K562 (cell line): ENCODE measurements at regions not wholly inside any gene's neighbourhood (a gene's known extent, or its start where the extent isn't known, plus 50 kb on each side); places are given as distances from the start of the nearest gene placed in this dataset.

ENCODE experiments used
- ATAC-seq: fragments of 200-7000 bp; cut with Tn5 transposase; 3 replicates; pipeline ENCODE4 v1.9.1; 2020; ENCODE audit warnings: moderate library complexity
- BruUV-seq: library from RNA; stranded (reverse); fragments of 400-500 nt; replicated peaks from 2 replicates; lab custom pipeline; 2021; lab: Mats Ljungman, UMichigan
- CTCF ChIA-PET: fragments of 300-600 bp; formaldehyde crosslinking; extraction: SDS; loops from one replicate; lab custom pipeline; 2021; ENCODE audit warnings: low intra/inter-chr PET ratio; lab: Yijun Ruan, JAX
- POLR2A ChIA-PET: fragments of 300-600, 350-650 bp; sonication (Branson Sonifier 250); formaldehyde crosslinking; extraction: SDS; loops from one replicate; lab custom pipeline; 2021; ENCODE audit warnings: antibody characterized with exemption, inconsistent platforms; lab: Yijun Ruan, JAX
- DNase-seq, 4 experiments: peaks; one replicate each; pipeline versions ENCODE4 v3.0.0 to v3.0.0-alpha.2; 2011 to 2018; ENCODE audit warnings: low spot score in 3 of 4, mixed read lengths in 3 of 4; ENCODE audit errors: extremely low read depth in 1 of 4
- FAIRE-seq: peaks from 2 replicates; lab custom pipeline; 2011; peaks lifted over from hg19 to GRCh38; lab: Jason Lieb, UNC
- H2AFZ ChIP-seq: 2 replicates; pipeline ENCODE4 v1.6.0; 2011; ENCODE audit warnings: low read depth, low read length, control low read depth, inconsistent platforms
- H3K27ac ChIP-seq: fragments of 200-600 bp; 3 replicates; pipeline ENCODE4 v1.8.0; 2011; ENCODE audit warnings: low read depth, mild to moderate bottlenecking, control low read depth, inconsistent platforms, low read length, moderate library complexity, mixed read lengths; ENCODE audit errors: extremely low read depth
- H3K27me3 ChIP-seq, 2 experiments: fragments of 300-600 bp in 1 of 2; 2 replicates in 1 of 2; 3 replicates in 1 of 2; pipeline versions ENCODE4 v1.6.0 to v1.8.0; 2011; ENCODE audit warnings: inconsistent platforms in 2 of 2, low read length in 2 of 2, mild to moderate bottlenecking in 1 of 2, mixed read lengths in 1 of 2, moderate library complexity in 1 of 2; ENCODE audit not compliant: control insufficient read depth in 2 of 2, insufficient read depth in 2 of 2
- H3K36me3 ChIP-seq: fragments of 300-600 bp; 3 replicates; pipeline ENCODE4 v1.8.0; 2011; ENCODE audit warnings: mild to moderate bottlenecking, low read length, inconsistent platforms; ENCODE audit not compliant: control insufficient read depth, insufficient read depth
- H3K4me1 ChIP-seq, 2 experiments: fragments of 200-600 bp in 1 of 2; replicated peaks in 1 of 2; 2 replicates in 1 of 2; 3 replicates in 1 of 2; pipeline versions ENCODE4 v1.5.1 to v1.8.0; 2011; ENCODE audit warnings: inconsistent platforms in 2 of 2, low read length in 2 of 2, mild to moderate bottlenecking in 1 of 2, mixed read lengths in 1 of 2, moderate library complexity in 1 of 2; ENCODE audit not compliant: control insufficient read depth in 2 of 2, insufficient read depth in 2 of 2
- H3K4me2 ChIP-seq: 2 replicates; pipeline ENCODE4 v1.6.1; 2011; ENCODE audit warnings: low read length, control low read depth, inconsistent platforms, mixed read lengths; ENCODE audit not compliant: insufficient read depth
- H3K4me3 ChIP-seq: fragments of 200-600 bp; sonication (generic), shearing (Covaris generic); 2 replicates; pipeline ENCODE4 v1.5.1; 2016; ENCODE audit warnings: control low read depth, inconsistent platforms
- H3K79me2 ChIP-seq: fragments of 200-600 bp; 3 replicates; pipeline ENCODE4 v1.8.0; 2011; ENCODE audit warnings: low read length, inconsistent platforms; ENCODE audit not compliant: control insufficient read depth, insufficient read depth
- H3K9ac ChIP-seq, 2 experiments: 2 replicates each; pipeline versions ENCODE4 v1.6.0 to v1.6.1; 2011; ENCODE audit warnings: low read depth in 2 of 2, low read length in 2 of 2, control low read depth in 1 of 2, inconsistent platforms in 1 of 2, mild to moderate bottlenecking in 1 of 2, mixed read lengths in 1 of 2; ENCODE audit not compliant: insufficient read depth in 1 of 2
- H3K9me1 ChIP-seq: one replicate; pipeline ENCODE4 v1.6.0; 2011; ENCODE audit warnings: inconsistent platforms, mild to moderate bottlenecking, low read length, moderate library complexity; ENCODE audit not compliant: control insufficient read depth, insufficient read depth
- H3K9me3 ChIP-seq: replicated peaks from 2 replicates; pipeline ENCODE4 v1.5.1; 2011; ENCODE audit warnings: low read depth, low read length, inconsistent platforms; ENCODE audit not compliant: control insufficient read depth, insufficient read depth
- H4K20me1 ChIP-seq: replicated peaks from 2 replicates; pipeline ENCODE4 v1.6.1; 2011; ENCODE audit warnings: low read length, inconsistent platforms, mixed read lengths; ENCODE audit not compliant: control insufficient read depth, insufficient read depth
- HLTF ChIP-seq: fragments of 450-650 bp; IDR thresholded peaks from 2 replicates; pipeline ENCODE4 v1.6.1; 2016
- NCOR1 ChIP-seq: fragments of 450-650 bp; IDR thresholded peaks from 2 replicates; pipeline ENCODE4 v1.6.1; 2016; ENCODE audit warnings: mild to moderate bottlenecking, moderate library complexity
- RAD21 ChIP-seq, 2 experiments: fragments of 250-450 bp in 1 of 2; fragments of 450-650 bp in 1 of 2; sonication (Bioruptor Pico) in 1 of 2; formaldehyde crosslinking in 1 of 2; IDR thresholded peaks in 1 of 2; conservative IDR thresholded peaks in 1 of 2; 2 replicates each; pipeline versions ENCODE4 v1.4.0 to v1.8.0; 2020 to 2022; ENCODE audit warnings: mild to moderate bottlenecking in 2 of 2, moderate library complexity in 1 of 2
- STAT5B ChIP-seq: fragments of 250-450 bp; sonication (Bioruptor Pico); IDR thresholded peaks from 2 replicates; pipeline ENCODE4 v1.8.0; 2021; ENCODE audit warnings: mild to moderate bottlenecking, inconsistent platforms
- XRCC5 ChIP-seq: fragments of 200-400 bp; formaldehyde crosslinking; IDR thresholded peaks from 2 replicates; pipeline ENCODE4 v1.6.1; 2017; ENCODE audit warnings: low read depth, mild to moderate bottlenecking, low read length
- ZBTB43 ChIP-seq: sonication (generic); formaldehyde crosslinking; IDR thresholded peaks from 2 replicates; pipeline ENCODE4 v1.8.0; 2023; ENCODE audit warnings: mild to moderate bottlenecking, missing genetic modification reagents
- ZNF124 ChIP-seq: sonication (generic); formaldehyde crosslinking; IDR thresholded peaks from 2 replicates; pipeline ENCODE4 v1.8.1; 2022; ENCODE audit warnings: missing genetic modification reagents
- ZNF830 ChIP-seq: fragments of 250-450 bp; sonication (Bioruptor Pico); IDR thresholded peaks from 2 replicates; pipeline ENCODE4 v1.5.0; 2021; ENCODE audit warnings: mild to moderate bottlenecking
- WGBS: fragments of 100-300 bp; shearing (Covaris generic); methylation state at CpG from one replicate; pipeline ENCODE4 v1.1.6; 2016; ENCODE audit warnings: low coverage, mixed read lengths; ENCODE audit not compliant: insufficient coverage; ENCODE audit errors: missing lambda C conversion rate; 5-methylcytosine and 5-hydroxymethylcytosine counted together
- in situ Hi-C: fragments of 300-500 bp; cut with MboI; formaldehyde crosslinking; loops from 4 replicates; pipeline ENCODE4 v1.15.0; 2018; ENCODE audit warnings: inconsistent platforms, mixed read lengths
- intact Hi-C: fragments of 100-400 bp; cut with micrococcal nuclease; formaldehyde crosslinking; loops from 2 replicates; pipeline ENCODE4 v1.14.2; 2022
- TF ChIP-seq, protein P1 (sequence below), 3 experiments: IDR thresholded peaks in 2 of 3; conservative IDR thresholded peaks in 1 of 3; 2 replicates each; pipeline ENCODE4 v1.5.1; 2011 to 2012; ENCODE audit warnings: low read length in 3 of 3, mild to moderate bottlenecking in 3 of 3, control low read depth in 2 of 3, improper control_type of control experiment in 1 of 3, inconsistent platforms in 1 of 3, low read depth in 1 of 3, mixed read lengths in 1 of 3, moderate library complexity in 1 of 3; ENCODE audit not compliant: insufficient read depth in 2 of 3
- TF ChIP-seq, protein P2 (sequence below), 2 experiments: fragments of 450-650 bp in 1 of 2; sonication (generic) in 1 of 2; formaldehyde crosslinking in 1 of 2; IDR thresholded peaks; 2 replicates each; pipeline versions ENCODE4 v1.7.1 to v1.9.0; 2016 to 2022; ENCODE audit warnings: inconsistent platforms in 1 of 2, mild to moderate bottlenecking in 1 of 2, missing genetic modification reagents in 1 of 2

DNA sequence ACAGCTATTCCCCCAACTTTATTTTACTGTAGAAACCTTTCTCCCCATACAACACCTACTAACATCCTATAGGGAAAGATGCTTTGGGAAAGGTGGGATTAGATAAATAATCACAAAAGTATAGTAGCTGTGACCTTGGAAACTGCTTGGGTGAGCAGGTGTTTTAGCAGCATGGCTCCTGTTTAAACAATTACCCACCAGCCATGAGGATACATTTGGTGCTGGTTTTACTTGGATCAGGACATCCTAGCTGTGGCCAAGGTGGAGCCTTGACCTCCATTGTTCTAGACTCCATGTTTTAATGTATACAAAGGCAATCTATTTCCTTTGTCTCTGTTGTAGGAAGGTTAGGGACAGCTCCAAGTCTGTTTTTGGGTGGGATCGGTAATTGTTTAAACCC lies 56.8 kb upstream of the ALDH1B1 start:
- no peak for ATAC-seq
- Histone ChIP-seq H3K27me3 (peaks cover 22 to 54% of the 10 kb centered on the region in 2 experiments; a peak in 4 of 5 replicates), H3K4me3 (no peak overlapping the region), H3K9me3 (no peaks in the 10 kb centered on the region), H3K9me1 (no peaks in the 10 kb centered on the region), H4K20me1 (no peaks in the 10 kb centered on the region), H3K27ac (no peak overlapping the region), H3K4me2 (no peak overlapping the region), H3K79me2 (no peaks in the 10 kb centered on the region), H2AFZ (no peak overlapping the region), H3K36me3 (no peaks in the 10 kb centered on the region), H3K9ac (no peak overlapping the region), H3K4me1 (no peaks in the 10 kb centered on the region)
- POLR2A ChIA-PET = interaction anchor here (0.6 to 0.8 kb wide), 2 partner anchors 20 to 428 kb away, joined by 3 read pairs; no protein-coding TSS in a partner anchor
- no TSS peak for BruUV-seq
- FAIRE-seq = no peak
- DNase-seq = no peak
- CTCF ChIA-PET = no interaction called here
- 0% methylated on average over 1 of the region's 1 CpG for WGBS
- intact Hi-C loops = loop anchor here (2.0 kb wide), 1 partner anchor 65 kb away; no protein-coding TSS in a partner anchor
- in situ Hi-C loops = no loop called here
- TF ChIP-seq XRCC5 = no peak
- no peak for TF ChIP-seq STAT5B (CRISPR knock-in tag)
- no peak for TF ChIP-seq ZBTB43 (CRISPR knock-in tag)
- TF ChIP-seq RAD21 (CRISPR knock-in tag; conservative IDR thresholded peaks at IDR 0.05 in 1 of 2, IDR thresholded peaks at IDR 0.05 in 1 of 2) = no peak
- TF ChIP-seq ZNF124 = no peak
- TF ChIP-seq, protein P1, sequence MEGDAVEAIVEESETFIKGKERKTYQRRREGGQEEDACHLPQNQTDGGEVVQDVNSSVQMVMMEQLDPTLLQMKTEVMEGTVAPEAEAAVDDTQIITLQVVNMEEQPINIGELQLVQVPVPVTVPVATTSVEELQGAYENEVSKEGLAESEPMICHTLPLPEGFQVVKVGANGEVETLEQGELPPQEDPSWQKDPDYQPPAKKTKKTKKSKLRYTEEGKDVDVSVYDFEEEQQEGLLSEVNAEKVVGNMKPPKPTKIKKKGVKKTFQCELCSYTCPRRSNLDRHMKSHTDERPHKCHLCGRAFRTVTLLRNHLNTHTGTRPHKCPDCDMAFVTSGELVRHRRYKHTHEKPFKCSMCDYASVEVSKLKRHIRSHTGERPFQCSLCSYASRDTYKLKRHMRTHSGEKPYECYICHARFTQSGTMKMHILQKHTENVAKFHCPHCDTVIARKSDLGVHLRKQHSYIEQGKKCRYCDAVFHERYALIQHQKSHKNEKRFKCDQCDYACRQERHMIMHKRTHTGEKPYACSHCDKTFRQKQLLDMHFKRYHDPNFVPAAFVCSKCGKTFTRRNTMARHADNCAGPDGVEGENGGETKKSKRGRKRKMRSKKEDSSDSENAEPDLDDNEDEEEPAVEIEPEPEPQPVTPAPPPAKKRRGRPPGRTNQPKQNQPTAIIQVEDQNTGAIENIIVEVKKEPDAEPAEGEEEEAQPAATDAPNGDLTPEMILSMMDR (IDR thresholded peaks at IDR 0.05 in 2 of 3, conservative IDR thresholded peaks at IDR 0.05 in 1 of 3; ENCODE audit: insufficient read depth in 2 of 3, low read depth in 1 of 3, low read length in 3 of 3) = no peak
- no peak for TF ChIP-seq HLTF
- no peak for TF ChIP-seq ZNF830 (CRISPR knock-in tag)
- TF ChIP-seq, protein P2, sequence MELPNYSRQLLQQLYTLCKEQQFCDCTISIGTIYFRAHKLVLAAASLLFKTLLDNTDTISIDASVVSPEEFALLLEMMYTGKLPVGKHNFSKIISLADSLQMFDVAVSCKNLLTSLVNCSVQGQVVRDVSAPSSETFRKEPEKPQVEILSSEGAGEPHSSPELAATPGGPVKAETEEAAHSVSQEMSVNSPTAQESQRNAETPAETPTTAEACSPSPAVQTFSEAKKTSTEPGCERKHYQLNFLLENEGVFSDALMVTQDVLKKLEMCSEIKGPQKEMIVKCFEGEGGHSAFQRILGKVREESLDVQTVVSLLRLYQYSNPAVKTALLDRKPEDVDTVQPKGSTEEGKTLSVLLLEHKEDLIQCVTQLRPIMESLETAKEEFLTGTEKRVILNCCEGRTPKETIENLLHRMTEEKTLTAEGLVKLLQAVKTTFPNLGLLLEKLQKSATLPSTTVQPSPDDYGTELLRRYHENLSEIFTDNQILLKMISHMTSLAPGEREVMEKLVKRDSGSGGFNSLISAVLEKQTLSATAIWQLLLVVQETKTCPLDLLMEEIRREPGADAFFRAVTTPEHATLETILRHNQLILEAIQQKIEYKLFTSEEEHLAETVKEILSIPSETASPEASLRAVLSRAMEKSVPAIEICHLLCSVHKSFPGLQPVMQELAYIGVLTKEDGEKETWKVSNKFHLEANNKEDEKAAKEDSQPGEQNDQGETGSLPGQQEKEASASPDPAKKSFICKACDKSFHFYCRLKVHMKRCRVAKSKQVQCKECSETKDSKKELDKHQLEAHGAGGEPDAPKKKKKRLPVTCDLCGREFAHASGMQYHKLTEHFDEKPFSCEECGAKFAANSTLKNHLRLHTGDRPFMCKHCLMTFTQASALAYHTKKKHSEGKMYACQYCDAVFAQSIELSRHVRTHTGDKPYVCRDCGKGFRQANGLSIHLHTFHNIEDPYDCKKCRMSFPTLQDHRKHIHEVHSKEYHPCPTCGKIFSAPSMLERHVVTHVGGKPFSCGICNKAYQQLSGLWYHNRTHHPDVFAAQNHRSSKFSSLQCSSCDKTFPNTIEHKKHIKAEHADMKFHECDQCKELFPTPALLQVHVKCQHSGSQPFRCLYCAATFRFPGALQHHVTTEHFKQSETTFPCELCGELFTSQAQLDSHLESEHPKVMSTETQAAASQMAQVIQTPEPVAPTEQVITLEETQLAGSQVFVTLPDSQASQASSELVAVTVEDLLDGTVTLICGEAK (IDR thresholded peaks at IDR 0.05) = no peak
- TF ChIP-seq, protein P2 (CRISPR knock-in tag; IDR thresholded peaks at IDR 0.05) = no peak
- no peak for TF ChIP-seq NCOR1
